GM10266 (cell line): ENCODE measurements at regions not wholly inside any gene's neighbourhood (a gene's known extent, or its start where the extent isn't known, plus 50 kb on each side); places are given as distances from the start of the nearest gene placed in this dataset.
A peak's percentile ranks its signal among the peaks of the same experiment; 100 is the strongest.

ENCODE experiments used
- DNase-seq: peaks from one replicate; pipeline ENCODE4 v3.0.0; 2012; ENCODE audit errors: extremely low spot score
- CTCF ChIP-seq: IDR thresholded peaks from 2 replicates; pipeline ENCODE4 v1.5.1; 2012; ENCODE audit warnings: mild to moderate bottlenecking, low read depth; ENCODE audit not compliant: control insufficient read depth, insufficient read depth; ENCODE audit errors: missing control alignments

DNA sequence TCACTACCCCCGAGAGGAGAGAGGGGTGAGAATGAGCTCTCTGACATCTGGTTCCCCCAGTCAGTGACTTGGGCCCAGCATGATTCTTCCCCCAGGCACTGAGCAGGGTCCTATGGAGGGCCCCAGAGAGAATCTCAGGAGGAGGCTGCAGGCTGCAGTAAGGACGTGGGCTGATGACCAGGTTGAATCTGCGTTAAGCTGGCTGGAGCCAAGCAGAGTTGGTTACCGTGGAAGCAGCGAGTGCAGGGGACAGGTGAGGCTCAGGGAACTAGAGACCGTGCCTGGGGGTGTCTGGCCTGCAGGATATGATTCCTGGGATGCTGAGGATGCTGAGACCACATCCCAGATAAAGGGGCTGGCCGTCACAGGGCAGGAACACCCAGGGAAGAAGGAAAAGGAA lies 314.3 kb upstream of the IRX1 start:
- TF ChIP-seq CTCF: no peak
- DNase-seq: no peak

DNA sequence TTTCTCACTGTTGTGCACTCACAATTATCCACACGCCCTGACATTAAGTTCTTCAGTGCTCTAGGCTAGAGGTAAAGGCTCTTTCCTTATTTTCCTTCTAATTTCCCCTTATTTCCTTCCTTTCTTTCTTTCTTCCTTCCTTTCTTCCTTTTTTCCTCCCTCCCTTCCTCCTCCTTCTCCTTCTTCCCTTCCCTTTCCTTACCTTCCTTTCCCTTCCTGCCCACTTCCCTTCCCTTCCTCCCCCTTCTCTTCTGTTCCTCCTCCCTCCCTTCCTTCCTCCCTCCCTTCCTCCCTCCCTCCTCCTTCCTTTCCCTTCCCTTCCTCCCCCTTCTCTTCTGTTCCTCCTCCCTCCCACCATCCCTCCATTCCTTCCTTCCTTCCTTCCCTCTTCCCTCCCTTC lies 317.0 kb upstream of the IRX1 start:
- no peak for DNase-seq
- TF ChIP-seq CTCF: no peak

GRCh38 chr5:3277590-3278196 lies 317.9 kb upstream of the IRX1 start:
- DNase-seq: peak; percentile 32
- TF ChIP-seq CTCF: no peak

- no peak for DNase-seq
- TF ChIP-seq CTCF: no peak
These were observed 318.7 kb upstream of the IRX1 start for GRCh38 chr5:3276896-3277295.

DNA sequence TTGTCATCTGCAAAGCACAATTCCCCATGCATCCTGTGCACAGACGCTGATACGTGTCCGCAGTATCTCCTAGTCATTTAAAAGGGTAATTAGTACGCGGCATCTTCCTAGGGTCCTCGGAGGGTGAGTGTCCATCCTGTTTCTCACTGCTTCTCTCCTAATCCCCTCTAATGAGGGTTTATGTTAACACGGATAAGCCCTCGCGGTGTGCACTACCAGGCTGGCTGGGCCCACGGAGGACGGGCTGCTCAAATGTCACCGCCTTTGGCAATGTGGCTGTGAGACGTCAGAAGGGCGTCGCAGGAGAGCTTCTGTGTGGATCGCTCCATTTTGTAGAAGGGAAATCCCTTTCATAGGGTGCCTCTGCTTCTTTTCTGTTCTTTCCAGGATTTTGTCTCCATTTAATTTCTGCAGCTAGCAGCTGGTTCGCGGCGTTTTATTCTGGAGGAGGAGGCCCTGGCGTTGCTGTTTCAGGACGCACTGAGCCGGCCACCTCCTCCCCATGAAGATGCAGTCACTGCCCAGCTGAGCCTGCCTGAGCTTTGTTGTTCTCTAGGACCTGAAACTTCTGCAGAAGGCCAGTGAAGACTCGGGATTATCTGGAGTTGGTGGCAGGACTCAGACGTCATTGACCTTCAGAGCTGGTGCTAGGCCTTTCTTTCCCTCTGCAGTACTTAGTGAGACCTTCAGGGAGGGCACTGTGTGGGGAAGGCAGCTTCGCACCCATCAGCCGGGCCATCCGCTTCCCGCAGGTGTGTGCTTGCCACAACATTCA lies 326.1 kb upstream of the IRX1 start:
- no peak for TF ChIP-seq CTCF

DNA sequence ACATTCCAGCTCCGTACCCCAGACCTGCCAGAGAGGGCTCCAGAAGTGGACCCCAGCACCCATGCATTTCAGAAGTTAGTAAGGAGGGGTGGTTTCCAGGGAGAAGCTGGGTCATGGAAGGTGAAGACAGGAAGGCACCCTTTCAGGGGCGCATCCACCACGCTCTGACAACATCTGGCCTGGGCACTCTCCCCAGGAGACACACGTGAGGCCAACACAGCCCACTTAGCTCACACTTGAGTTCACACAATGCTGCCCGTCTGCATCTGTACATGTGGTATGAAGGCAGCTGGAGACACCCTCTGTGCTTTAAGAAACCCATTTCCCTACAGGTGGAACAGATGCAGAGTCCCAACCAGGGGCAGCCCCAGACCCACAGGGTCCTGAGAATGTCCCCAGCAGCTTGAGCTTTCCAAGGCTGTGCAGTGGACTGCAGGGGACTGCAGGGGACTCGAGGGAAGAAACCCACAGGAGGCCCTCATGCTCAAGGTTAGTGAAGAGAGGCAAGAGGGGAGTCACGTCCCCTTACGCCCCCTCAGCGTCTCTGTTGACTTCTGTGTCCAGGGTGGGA lies 326.8 kb upstream of the IRX1 start:
- no peak for TF ChIP-seq CTCF
- no peak for DNase-seq

More for the DNA sequence above, 326.1 kb upstream of the IRX1 start:
- no peak for DNase-seq

GRCh38 chr5:3266861-3267260 lies 328.8 kb upstream of the IRX1 start:
- no peak for DNase-seq
- TF ChIP-seq CTCF: no peak
